ENCODE measurements at regions not wholly inside any gene's neighbourhood (a gene's known extent, or its start where the extent isn't known, plus 50 kb on each side); places are given as distances from the start of the nearest gene placed in this dataset.
A peak's percentile ranks its signal among the peaks of the same experiment; 100 is the strongest.

- ATAC-seq, result no peak
These were observed 55.8 kb upstream of the AJAP1 start for GRCh38 chr1:4598561-4598960.

DNA sequence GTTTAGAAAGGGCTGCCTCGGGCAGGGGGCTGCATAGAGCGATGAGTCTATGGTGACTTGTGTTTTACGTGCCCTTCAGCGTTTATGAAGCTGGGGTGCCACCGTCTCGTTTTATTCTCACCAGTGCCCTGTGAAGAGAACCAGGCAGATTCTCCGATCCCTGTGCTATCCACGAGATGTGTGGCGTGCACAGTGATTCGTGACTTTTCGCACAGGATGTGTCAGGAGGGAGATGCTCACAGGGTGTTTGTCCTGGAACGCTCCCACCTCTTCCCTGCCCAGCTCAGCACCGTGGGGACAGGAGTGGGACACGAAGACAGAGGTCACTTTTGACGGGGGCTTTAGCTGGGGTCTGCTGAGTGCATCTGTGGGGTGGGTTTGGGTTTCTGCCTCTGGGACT is 54.9 kb upstream of the AJAP1 start:
- no peak for ATAC-seq

DNA sequence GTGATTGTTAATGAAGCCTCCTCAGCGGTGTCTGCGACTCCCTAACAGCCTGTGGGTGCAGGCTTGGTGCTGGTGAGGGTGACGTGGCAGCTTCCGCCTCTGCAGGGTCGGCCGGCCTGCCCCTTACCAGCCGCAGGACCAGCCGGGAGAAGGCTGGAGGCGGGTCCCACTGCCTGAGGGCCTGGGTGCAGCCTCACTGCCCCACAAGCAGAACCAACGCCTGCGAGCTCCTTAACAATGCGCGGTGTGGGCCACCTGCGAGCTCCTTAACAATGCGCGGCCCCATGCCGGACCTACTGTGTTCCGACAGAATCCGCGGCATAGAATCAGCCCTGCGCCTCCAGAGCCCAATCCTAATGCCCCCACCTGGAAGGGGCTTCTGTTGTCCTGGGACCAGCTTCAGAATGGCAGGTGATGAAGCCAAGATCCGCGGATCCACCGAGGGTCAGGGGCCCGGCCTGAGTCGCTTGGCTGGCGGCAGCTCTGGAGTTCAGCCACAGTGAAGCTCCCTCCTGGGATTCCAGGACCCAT is 54.4 kb upstream of the AJAP1 start:
- ATAC-seq, result no peak

- ATAC-seq, result no peak
These were observed 53.6 kb upstream of the AJAP1 start for GRCh38 chr1:4600615-4601460.

GRCh38 chr1:4601941-4602340 is 52.5 kb upstream of the AJAP1 start:
- ATAC-seq, result no peak

GRCh38 chr1:4602462-4603294 is 51.7 kb upstream of the AJAP1 start:
- ATAC-seq, result no peak

DNA sequence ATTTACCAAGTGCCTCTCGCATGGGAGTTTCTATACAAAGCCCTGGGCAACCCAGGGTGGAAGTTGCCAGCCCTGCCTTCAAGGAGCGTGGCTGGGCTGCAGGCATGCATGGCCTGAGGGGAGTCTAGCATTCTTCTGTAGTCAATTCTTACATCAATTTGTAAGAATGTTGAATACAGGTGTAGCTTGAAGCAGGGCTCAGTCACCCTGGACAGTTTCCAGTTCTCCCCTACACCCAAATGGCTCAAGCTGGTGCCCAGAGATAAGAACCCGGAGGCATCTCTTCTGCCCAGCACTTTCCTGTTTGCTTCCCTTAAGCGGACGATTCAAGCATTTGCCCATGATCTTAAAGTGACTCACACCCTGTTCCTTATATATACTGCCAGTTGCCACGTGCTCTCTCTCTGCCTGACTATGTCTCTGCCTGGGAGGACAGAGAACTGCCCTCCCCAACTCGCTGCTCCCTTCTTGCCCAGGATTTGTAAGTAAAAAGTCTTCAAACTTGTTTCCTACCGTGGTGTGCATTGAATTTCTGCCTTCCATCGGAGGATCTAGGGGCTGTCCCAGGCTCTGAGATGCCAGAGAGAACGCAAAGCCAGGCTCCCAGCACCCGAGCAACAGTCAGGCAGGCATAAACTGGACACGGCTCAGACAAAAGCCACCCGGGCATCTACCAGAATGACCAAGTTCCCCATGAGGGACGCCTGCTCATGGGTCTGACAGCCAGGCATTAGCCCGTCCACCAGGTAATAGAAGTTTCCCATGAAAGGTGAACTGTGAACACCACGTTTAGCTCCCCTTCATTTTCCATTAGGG is 50.9 kb upstream of the AJAP1 start:
- peak; percentile 82 for ATAC-seq
